Vagina (tissue), 2 donors: ENCODE measurements at regions not wholly inside any gene's neighbourhood (a gene's known extent, or its start where the extent isn't known, plus 50 kb on each side); places are given as distances from the start of the nearest gene placed in this dataset.

Source experiments
- CTCF ChIP-seq, 3 experiments: fragments of 450-650 bp in 2 of 3; fragments of 200-600 bp in 1 of 3; sonication (generic) in 1 of 3; IDR thresholded peaks; one replicate each; pipeline ENCODE4 v1.5.1; 2017 to 2019; ENCODE audit warnings: antibody characterized with exemption in 3 of 3, mild to moderate bottlenecking in 2 of 3, moderate library complexity in 2 of 3
- POLR2A ChIP-seq, 2 donors: fragments of 450-650 bp; IDR thresholded peaks; one replicate each; pipeline ENCODE4 v1.6.1; 2017; ENCODE audit warnings: antibody characterized with exemption in 2 of 2, mild to moderate bottlenecking in 2 of 2, moderate library complexity in 2 of 2
- POLR2AphosphoS5 ChIP-seq, 2 donors: sonication (generic); formaldehyde crosslinking; IDR thresholded peaks; one replicate each; pipeline ENCODE4 v1.9.0; 2017; ENCODE audit warnings: antibody characterized with exemption in 2 of 2, mild to moderate bottlenecking in 2 of 2, low read depth in 1 of 2; ENCODE audit not compliant: insufficient read depth in 1 of 2

DNA sequence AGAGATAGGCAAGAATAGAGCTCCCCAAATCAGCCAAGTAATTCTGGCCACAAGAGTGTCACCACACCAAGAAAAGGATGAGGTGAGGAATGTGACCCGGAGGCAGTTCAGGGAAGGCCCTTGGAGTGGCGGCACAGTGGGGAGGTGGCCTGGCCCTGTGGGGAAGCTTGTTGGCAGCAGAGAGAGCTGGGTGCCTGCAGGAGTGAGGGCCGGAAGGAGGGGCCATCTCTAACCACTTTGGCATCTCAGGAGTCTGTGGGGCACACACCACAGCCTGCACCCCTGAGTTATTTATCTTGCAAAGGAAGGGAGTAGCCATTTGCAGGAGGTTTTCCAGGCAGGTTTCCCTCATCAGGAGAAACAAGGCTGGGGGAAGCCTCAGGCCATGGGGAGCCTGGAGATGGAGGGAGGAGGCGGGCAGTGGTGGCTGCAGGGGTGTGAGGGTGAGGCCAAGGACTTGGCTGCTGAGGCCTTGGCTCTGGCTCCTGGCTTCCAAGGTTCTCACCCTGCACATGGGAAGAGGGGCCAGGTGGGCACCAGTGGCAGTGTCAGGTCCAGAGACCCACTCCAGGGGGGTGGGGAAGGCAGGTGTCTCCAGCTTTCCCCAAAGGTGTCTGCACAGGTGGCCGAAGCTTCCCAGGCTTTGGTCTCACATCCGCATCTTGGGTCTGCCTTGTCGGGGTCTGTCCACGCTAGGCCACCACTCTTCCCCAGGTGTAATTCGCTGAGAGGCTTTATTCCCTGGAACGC is 370.2 kb downstream of the CTTN start:
- no peak for TF ChIP-seq CTCF (IDR thresholded peaks at IDR 0.05)
- no peak for TF ChIP-seq POLR2A (IDR thresholded peaks at IDR 0.05)
- no peak for TF ChIP-seq POLR2AphosphoS5 (IDR thresholded peaks at IDR 0.05; ENCODE audit: insufficient read depth in 1 of 2, low read depth in 1 of 2)
